HCT116 (cell line): ENCODE measurements at regions not wholly inside any gene's neighbourhood (a gene's known extent, or its start where the extent isn't known, plus 50 kb on each side); places are given as distances from the start of the nearest gene placed in this dataset.

Experiments used
- CTCF ChIP-seq, 3 experiments: fragments of 200-600 bp in 1 of 3; sonication (generic) in 1 of 3; IDR thresholded peaks in 2 of 3; conservative IDR thresholded peaks in 1 of 3; 2 replicates each; pipeline ENCODE4 v1.5.1; 2012 to 2017; ENCODE audit warnings: low read depth in 2 of 3, low read length in 2 of 3, antibody characterized with exemption in 1 of 3, borderline replicate concordance in 1 of 3, control low read depth in 1 of 3, mild to moderate bottlenecking in 1 of 3, mixed read lengths in 1 of 3, mixed run types in 1 of 3, moderate library complexity in 1 of 3; ENCODE audit not compliant: insufficient read depth in 1 of 3
- ELF1 ChIP-seq: IDR thresholded peaks from 2 replicates; pipeline ENCODE4 v1.6.1; 2012; ENCODE audit warnings: low read depth, borderline replicate concordance
- EZH2 ChIP-seq: fragments of 200-600 bp; sonication (generic); IDR thresholded peaks from 2 replicates; pipeline ENCODE4 v1.6.1; 2017; ENCODE audit warnings: antibody characterized with exemption, mixed run types
- EZH2phosphoT487 ChIP-seq: fragments of 200-600 bp; IDR thresholded peaks from 2 replicates; pipeline ENCODE4 v1.6.1; 2018; ENCODE audit warnings: antibody characterized with exemption, borderline replicate concordance
- JUND ChIP-seq: IDR thresholded peaks from 2 replicates; pipeline ENCODE4 v1.6.1; 2012
- POLR2A ChIP-seq: IDR thresholded peaks from 2 replicates; pipeline ENCODE4 v1.7.0; 2011; ENCODE audit warnings: borderline replicate concordance; ENCODE audit not compliant: insufficient read depth, insufficient read length; ENCODE audit errors: extremely low read depth
- POLR2AphosphoS5 ChIP-seq: IDR thresholded peaks from 2 replicates; pipeline ENCODE4 v1.6.1; 2011; ENCODE audit warnings: mild to moderate bottlenecking, low read depth, low read length, moderate library complexity
- RAD21 ChIP-seq: IDR thresholded peaks from 2 replicates; pipeline ENCODE4 v1.6.1; 2012; ENCODE audit warnings: low read depth, mild to moderate bottlenecking
- REST ChIP-seq: IDR thresholded peaks from 2 replicates; pipeline ENCODE4 v1.6.1; 2012; ENCODE audit warnings: low read depth
- SIN3A ChIP-seq: IDR thresholded peaks from 2 replicates; pipeline ENCODE4 v1.6.1; 2012; ENCODE audit warnings: low read depth
- TCF7L2 ChIP-seq: IDR thresholded peaks from 2 replicates; pipeline ENCODE4 v1.7.0; 2011; ENCODE audit warnings: borderline replicate concordance, inconsistent platforms; ENCODE audit not compliant: insufficient read depth, insufficient read length; ENCODE audit errors: extremely low read depth
- YY1 ChIP-seq: IDR thresholded peaks from 2 replicates; pipeline ENCODE4 v1.6.1; 2011; ENCODE audit warnings: low read length, low read depth, moderate library complexity, mild to moderate bottlenecking; ENCODE audit not compliant: insufficient replicate concordance; ENCODE audit errors: extremely low read depth
- TF ChIP-seq, protein P1 (sequence below): IDR thresholded peaks from 2 replicates; pipeline ENCODE4 v1.6.1; 2012
- TF ChIP-seq, protein P2 (sequence below): IDR thresholded peaks from 2 replicates; pipeline ENCODE4 v1.6.1; 2011; ENCODE audit warnings: mild to moderate bottlenecking, low read length, moderate library complexity; ENCODE audit not compliant: insufficient replicate concordance; ENCODE audit errors: extremely low read depth

DNA sequence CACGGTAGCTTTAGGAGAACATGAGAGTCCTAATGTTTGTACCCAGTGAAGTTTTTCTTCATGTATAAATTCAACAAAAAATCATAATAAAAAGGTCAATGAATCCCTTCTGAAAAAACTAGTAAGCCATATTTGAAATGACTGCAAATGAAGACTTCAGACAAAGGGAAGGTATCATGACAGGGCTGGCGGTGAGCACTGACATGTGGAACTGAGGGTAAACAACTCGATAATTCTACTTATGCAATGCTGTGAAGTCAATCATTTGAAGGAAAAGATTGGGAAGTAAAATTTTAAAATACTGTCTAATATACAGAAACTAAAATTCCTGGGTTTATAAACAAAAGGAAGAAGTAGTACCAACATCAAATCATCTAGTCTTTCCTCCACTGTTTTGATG, 190.2 kb upstream of the COPS8 start:
- no peak for TF ChIP-seq CTCF (IDR thresholded peaks at IDR 0.05 in 2 of 3, conservative IDR thresholded peaks at IDR 0.05 in 1 of 3; ENCODE audit: borderline replicate concordance in 1 of 3, insufficient read depth in 1 of 3, low read depth in 2 of 3, low read length in 2 of 3)
- no peak for TF ChIP-seq TCF7L2
- no peak for TF ChIP-seq YY1
- no peak for TF ChIP-seq POLR2AphosphoS5
- TF ChIP-seq EZH2 = no peak
- TF ChIP-seq, protein P1, sequence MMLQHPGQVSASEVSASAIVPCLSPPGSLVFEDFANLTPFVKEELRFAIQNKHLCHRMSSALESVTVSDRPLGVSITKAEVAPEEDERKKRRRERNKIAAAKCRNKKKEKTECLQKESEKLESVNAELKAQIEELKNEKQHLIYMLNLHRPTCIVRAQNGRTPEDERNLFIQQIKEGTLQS = no peak
- TF ChIP-seq REST = no peak
- no peak for TF ChIP-seq JUND
- TF ChIP-seq EZH2phosphoT487 = no peak
- TF ChIP-seq ELF1 = no peak
- no peak for TF ChIP-seq POLR2A
- TF ChIP-seq SIN3A = no peak
- TF ChIP-seq, protein P2, sequence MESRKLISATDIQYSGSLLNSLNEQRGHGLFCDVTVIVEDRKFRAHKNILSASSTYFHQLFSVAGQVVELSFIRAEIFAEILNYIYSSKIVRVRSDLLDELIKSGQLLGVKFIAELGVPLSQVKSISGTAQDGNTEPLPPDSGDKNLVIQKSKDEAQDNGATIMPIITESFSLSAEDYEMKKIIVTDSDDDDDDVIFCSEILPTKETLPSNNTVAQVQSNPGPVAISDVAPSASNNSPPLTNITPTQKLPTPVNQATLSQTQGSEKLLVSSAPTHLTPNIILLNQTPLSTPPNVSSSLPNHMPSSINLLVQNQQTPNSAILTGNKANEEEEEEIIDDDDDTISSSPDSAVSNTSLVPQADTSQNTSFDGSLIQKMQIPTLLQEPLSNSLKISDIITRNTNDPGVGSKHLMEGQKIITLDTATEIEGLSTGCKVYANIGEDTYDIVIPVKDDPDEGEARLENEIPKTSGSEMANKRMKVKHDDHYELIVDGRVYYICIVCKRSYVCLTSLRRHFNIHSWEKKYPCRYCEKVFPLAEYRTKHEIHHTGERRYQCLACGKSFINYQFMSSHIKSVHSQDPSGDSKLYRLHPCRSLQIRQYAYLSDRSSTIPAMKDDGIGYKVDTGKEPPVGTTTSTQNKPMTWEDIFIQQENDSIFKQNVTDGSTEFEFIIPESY = no peak
- no peak for TF ChIP-seq RAD21
